ENCODE measurements at regions not wholly inside any gene's neighbourhood (a gene's known extent, or its start where the extent isn't known, plus 50 kb on each side); places are given as distances from the start of the nearest gene placed in this dataset.

DNA sequence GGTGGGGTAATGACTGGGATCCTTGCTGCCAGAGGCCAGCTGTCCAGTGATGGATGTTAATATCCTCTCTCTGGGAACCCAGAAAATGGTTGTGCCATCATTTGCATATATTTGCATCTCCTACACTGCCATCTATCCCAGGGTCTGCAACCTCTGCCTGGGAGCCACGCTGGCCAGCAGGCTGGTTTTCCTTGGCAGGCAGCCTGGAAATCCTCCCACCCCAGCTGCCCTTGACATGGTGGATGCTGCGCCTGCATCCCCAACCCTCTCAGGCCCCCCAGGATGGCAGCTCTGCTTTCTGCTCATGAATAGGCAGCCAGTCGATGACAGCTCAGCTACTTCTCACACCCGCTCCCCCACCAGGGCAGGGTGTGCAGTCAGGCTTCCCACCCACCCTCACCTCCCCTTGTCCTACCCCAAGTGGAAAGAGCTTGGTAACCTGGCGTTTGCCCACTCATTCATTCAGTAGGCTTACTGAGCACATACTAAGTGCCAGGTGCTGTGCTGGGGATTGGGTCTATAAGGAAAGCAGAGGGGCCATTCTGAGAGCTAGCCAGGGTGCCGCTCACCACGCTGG, 202.5 kb downstream of the TRIM29 start (continued):
- TF ChIP-seq, protein P1, sequence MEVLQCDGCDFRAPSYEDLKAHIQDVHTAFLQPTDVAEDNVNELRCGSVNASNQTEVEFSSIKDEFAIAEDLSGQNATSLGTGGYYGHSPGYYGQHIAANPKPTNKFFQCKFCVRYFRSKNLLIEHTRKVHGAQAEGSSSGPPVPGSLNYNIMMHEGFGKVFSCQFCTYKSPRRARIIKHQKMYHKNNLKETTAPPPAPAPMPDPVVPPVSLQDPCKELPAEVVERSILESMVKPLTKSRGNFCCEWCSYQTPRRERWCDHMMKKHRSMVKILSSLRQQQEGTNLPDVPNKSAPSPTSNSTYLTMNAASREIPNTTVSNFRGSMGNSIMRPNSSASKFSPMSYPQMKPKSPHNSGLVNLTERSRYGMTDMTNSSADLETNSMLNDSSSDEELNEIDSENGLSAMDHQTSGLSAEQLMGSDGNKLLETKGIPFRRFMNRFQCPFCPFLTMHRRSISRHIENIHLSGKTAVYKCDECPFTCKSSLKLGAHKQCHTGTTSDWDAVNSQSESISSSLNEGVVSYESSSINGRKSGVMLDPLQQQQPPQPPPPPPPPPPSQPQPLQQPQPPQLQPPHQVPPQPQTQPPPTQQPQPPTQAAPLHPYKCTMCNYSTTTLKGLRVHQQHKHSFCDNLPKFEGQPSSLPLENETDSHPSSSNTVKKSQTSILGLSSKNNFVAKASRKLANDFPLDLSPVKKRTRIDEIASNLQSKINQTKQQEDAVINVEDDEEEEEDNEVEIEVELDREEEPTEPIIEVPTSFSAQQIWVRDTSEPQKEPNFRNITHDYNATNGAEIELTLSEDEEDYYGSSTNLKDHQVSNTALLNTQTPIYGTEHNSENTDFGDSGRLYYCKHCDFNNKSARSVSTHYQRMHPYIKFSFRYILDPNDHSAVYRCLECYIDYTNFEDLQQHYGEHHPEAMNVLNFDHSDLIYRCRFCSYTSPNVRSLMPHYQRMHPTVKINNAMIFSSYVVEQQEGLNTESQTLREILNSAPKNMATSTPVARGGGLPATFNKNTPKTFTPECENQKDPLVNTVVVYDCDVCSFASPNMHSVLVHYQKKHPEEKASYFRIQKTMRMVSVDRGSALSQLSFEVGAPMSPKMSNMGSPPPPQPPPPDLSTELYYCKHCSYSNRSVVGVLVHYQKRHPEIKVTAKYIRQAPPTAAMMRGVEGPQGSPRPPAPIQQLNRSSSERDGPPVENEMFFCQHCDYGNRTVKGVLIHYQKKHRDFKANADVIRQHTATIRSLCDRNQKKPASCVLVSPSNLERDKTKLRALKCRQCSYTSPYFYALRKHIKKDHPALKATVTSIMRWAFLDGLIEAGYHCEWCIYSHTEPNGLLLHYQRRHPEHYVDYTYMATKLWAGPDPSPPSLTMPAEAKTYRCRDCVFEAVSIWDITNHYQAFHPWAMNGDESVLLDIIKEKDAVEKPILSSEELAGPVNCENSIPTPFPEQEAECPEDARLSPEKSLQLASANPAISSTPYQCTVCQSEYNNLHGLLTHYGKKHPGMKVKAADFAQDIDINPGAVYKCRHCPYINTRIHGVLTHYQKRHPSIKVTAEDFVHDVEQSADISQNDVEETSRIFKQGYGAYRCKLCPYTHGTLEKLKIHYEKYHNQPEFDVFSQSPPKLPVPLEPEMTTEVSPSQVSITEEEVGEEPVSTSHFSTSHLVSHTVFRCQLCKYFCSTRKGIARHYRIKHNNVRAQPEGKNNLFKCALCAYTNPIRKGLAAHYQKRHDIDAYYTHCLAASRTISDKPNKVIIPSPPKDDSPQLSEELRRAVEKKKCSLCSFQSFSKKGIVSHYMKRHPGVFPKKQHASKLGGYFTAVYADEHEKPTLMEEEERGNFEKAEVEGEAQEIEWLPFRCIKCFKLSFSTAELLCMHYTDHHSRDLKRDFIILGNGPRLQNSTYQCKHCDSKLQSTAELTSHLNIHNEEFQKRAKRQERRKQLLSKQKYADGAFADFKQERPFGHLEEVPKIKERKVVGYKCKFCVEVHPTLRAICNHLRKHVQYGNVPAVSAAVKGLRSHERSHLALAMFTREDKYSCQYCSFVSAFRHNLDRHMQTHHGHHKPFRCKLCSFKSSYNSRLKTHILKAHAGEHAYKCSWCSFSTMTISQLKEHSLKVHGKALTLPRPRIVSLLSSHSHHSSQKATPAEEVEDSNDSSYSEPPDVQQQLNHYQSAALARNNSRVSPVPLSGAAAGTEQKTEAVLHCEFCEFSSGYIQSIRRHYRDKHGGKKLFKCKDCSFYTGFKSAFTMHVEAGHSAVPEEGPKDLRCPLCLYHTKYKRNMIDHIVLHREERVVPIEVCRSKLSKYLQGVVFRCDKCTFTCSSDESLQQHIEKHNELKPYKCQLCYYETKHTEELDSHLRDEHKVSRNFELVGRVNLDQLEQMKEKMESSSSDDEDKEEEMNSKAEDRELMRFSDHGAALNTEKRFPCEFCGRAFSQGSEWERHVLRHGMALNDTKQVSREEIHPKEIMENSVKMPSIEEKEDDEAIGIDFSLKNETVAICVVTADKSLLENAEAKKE (CRISPR knock-in tag; IDR thresholded peaks at IDR 0.05): no peak
- TF ChIP-seq NANOG (IDR thresholded peaks at IDR 0.05; ENCODE audit: borderline replicate concordance) (no peak), POLR2AphosphoS5 (IDR thresholded peaks at IDR 0.05; ENCODE audit: low read depth) (no peak)
- TF ChIP-seq, protein P2, sequence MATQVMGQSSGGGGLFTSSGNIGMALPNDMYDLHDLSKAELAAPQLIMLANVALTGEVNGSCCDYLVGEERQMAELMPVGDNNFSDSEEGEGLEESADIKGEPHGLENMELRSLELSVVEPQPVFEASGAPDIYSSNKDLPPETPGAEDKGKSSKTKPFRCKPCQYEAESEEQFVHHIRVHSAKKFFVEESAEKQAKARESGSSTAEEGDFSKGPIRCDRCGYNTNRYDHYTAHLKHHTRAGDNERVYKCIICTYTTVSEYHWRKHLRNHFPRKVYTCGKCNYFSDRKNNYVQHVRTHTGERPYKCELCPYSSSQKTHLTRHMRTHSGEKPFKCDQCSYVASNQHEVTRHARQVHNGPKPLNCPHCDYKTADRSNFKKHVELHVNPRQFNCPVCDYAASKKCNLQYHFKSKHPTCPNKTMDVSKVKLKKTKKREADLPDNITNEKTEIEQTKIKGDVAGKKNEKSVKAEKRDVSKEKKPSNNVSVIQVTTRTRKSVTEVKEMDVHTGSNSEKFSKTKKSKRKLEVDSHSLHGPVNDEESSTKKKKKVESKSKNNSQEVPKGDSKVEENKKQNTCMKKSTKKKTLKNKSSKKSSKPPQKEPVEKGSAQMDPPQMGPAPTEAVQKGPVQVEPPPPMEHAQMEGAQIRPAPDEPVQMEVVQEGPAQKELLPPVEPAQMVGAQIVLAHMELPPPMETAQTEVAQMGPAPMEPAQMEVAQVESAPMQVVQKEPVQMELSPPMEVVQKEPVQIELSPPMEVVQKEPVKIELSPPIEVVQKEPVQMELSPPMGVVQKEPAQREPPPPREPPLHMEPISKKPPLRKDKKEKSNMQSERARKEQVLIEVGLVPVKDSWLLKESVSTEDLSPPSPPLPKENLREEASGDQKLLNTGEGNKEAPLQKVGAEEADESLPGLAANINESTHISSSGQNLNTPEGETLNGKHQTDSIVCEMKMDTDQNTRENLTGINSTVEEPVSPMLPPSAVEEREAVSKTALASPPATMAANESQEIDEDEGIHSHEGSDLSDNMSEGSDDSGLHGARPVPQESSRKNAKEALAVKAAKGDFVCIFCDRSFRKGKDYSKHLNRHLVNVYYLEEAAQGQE (IDR thresholded peaks at IDR 0.05; ENCODE audit: unreplicated experiment): no peak

DNA sequence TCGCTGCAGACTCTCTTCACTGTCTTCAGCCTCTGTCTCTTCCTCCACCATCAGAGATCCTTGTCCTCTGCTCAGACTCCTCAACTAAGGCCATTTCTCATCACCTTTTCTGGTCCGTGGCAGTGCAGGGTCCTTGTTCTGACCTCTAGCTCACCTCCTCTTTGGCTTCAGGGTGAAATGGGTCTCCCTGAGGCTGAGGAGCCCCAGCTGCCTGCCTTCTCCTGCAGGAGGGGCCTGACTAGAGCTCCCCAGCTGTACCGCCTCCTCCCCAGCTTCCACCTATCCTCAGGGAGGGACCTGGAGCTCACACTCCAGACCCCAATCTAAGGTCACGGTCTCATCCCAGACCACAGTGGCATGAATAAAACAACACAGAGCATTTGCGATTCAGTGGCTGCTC, 203.0 kb downstream of the TRIM29 start:
- Histone ChIP-seq H3K36me3 (ENCODE audit: insufficient read depth) (no peaks in the 10 kb centered on the region), H2AFZ (no peak overlapping the region), H3K4me2 (no peak overlapping the region), H3K9me2 (ENCODE audit: insufficient read depth) (peaks cover 11% of the 10 kb centered on the region), H3K27me3 (ENCODE audit: insufficient read depth) (no peaks in the 10 kb centered on the region), H3K79me2 (replicated peaks; ENCODE audit: insufficient read depth) (no peaks in the 10 kb centered on the region), H3K27ac (ENCODE audit: low read depth) (no peak overlapping the region), H3F3A (replicated peaks; ENCODE audit: low read depth) (no peaks in the 10 kb centered on the region), H3K4me1 (ENCODE audit: insufficient read depth) (peaks cover 29% of the 10 kb centered on the region), H3K4me3 (no peak overlapping the region), H4K20me1 (replicated peaks; ENCODE audit: insufficient read depth) (no peaks in the 10 kb centered on the region)
- Mint-ChIP-seq H3K27ac (no peak overlapping the region), H3K4me3 (no peak overlapping the region), H3K27me3 (ENCODE audit: insufficient read depth, low read depth, poor library complexity) (peaks cover 9% of the 10 kb centered on the region), H3K9me3 (no peaks in the 10 kb centered on the region), H3K4me1 (peaks cover 33% of the 10 kb centered on the region), H3K36me3 (ENCODE audit: low read depth) (no peaks in the 10 kb centered on the region)
- ATAC-seq (no peak), DNase-seq (ENCODE audit: low spot score) (no peak)
- TF ChIP-seq CREB1 (CRISPR knock-in tag; IDR thresholded peaks at IDR 0.05; ENCODE audit: low read depth): no peak
- no peak for TF ChIP-seq STAT1 (IDR thresholded peaks at IDR 0.05; ENCODE audit: unreplicated experiment)
- no peak for TF ChIP-seq ZNF114 (CRISPR knock-in tag; IDR thresholded peaks at IDR 0.05)
- TF ChIP-seq, protein P2 (IDR thresholded peaks at IDR 0.05; ENCODE audit: unreplicated experiment): no peak
- TF ChIP-seq NANOG (IDR thresholded peaks at IDR 0.05; ENCODE audit: borderline replicate concordance): no peak
